ENCODE measurements at regions not wholly inside any gene's neighbourhood (a gene's known extent, or its start where the extent isn't known, plus 50 kb on each side); places are given as distances from the start of the nearest gene placed in this dataset.

- TF ChIP-seq CTCF (IDR thresholded peaks at IDR 0.05; ENCODE audit: low read depth, low read length), result no peak
- no peak for DNase-seq (ENCODE audit: extremely low read depth, low read depth)
These were observed 51.3 kb upstream of the LARGE1 start for GRCh38 chr22:33971561-33971961.

- TF ChIP-seq CTCF (IDR thresholded peaks at IDR 0.05; ENCODE audit: low read depth, low read length), result no peak
- DNase-seq (ENCODE audit: extremely low read depth, low read depth), result no peak
These were observed 55.6 kb upstream of the LARGE1 start for GRCh38 chr22:33975841-33976240.

GRCh38 chr22:33983558-33983957, 63.3 kb upstream of the LARGE1 start:
- no peak for TF ChIP-seq CTCF (IDR thresholded peaks at IDR 0.05; ENCODE audit: low read depth, low read length)
- DNase-seq (ENCODE audit: extremely low read depth, low read depth), result no peak

GRCh38 chr22:33984211-33984610, 63.9 kb upstream of the LARGE1 start:
- no peak for TF ChIP-seq CTCF (IDR thresholded peaks at IDR 0.05; ENCODE audit: low read depth, low read length)
- no peak for DNase-seq (ENCODE audit: extremely low read depth, low read depth)

GRCh38 chr22:33984656-33985285, 64.5 kb upstream of the LARGE1 start:
- no peak for DNase-seq (ENCODE audit: extremely low read depth, low read depth)
- TF ChIP-seq CTCF (IDR thresholded peaks at IDR 0.05; ENCODE audit: low read depth, low read length), result no peak

GRCh38 chr22:33985506-33985905, 65.2 kb upstream of the LARGE1 start:
- TF ChIP-seq CTCF (IDR thresholded peaks at IDR 0.05; ENCODE audit: low read depth, low read length), result no peak
- DNase-seq (ENCODE audit: extremely low read depth, low read depth), result no peak

- TF ChIP-seq CTCF (IDR thresholded peaks at IDR 0.05; ENCODE audit: low read depth, low read length), result no peak
- DNase-seq (ENCODE audit: extremely low read depth, low read depth), result no peak
These were observed 66.0 kb upstream of the LARGE1 start for GRCh38 chr22:33986167-33986771.

Measured in AG09319 (cell line).